ENCODE measurements at regions not wholly inside any gene's neighbourhood (a gene's known extent, or its start where the extent isn't known, plus 50 kb on each side); places are given as distances from the start of the nearest gene placed in this dataset.
"Not testable (repeated sequence)": the region's sequence is repeated elsewhere in the genome, so short reads cannot be mapped to it uniquely, and the experiment has no call there.

GRCh38 chr3:195994343-195994742 is 86.0 kb upstream of the TNK2 start:
- TF ChIP-seq, protein P1, sequence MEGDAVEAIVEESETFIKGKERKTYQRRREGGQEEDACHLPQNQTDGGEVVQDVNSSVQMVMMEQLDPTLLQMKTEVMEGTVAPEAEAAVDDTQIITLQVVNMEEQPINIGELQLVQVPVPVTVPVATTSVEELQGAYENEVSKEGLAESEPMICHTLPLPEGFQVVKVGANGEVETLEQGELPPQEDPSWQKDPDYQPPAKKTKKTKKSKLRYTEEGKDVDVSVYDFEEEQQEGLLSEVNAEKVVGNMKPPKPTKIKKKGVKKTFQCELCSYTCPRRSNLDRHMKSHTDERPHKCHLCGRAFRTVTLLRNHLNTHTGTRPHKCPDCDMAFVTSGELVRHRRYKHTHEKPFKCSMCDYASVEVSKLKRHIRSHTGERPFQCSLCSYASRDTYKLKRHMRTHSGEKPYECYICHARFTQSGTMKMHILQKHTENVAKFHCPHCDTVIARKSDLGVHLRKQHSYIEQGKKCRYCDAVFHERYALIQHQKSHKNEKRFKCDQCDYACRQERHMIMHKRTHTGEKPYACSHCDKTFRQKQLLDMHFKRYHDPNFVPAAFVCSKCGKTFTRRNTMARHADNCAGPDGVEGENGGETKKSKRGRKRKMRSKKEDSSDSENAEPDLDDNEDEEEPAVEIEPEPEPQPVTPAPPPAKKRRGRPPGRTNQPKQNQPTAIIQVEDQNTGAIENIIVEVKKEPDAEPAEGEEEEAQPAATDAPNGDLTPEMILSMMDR (IDR thresholded peaks at IDR 0.05): not testable (repeated sequence)
- TF ChIP-seq ZFX (IDR thresholded peaks at IDR 0.05; ENCODE audit: borderline replicate concordance): not testable (repeated sequence)
